ENCODE measurements at regions not wholly inside any gene's neighbourhood (a gene's known extent, or its start where the extent isn't known, plus 50 kb on each side); places are given as distances from the start of the nearest gene placed in this dataset.
"Not testable (repeated sequence)": the region's sequence is repeated elsewhere in the genome, so short reads cannot be mapped to it uniquely, and the experiment has no call there.

- not testable (repeated sequence) for H3K36me3 ChIP-seq (replicated peaks; ENCODE audit: insufficient read depth, low read length); H3K79me2 ChIP-seq (ENCODE audit: low read length); H3K4me3 ChIP-seq (ENCODE audit: low read length); H3K4me1 ChIP-seq (ENCODE audit: low read length); H3K9me2 ChIP-seq (replicated peaks; ENCODE audit: insufficient read depth, low read length); H3K9me3 ChIP-seq (replicated peaks; ENCODE audit: insufficient read depth, low read length); H3K27me3 ChIP-seq (replicated peaks; ENCODE audit: insufficient read depth, low read length); H3K27ac ChIP-seq (ENCODE audit: low read length); H3K9ac ChIP-seq (ENCODE audit: low read length); H4K20me1 ChIP-seq (ENCODE audit: insufficient read depth, low read length); H3K4me2 ChIP-seq (ENCODE audit: low read depth, low read length); H2AFZ ChIP-seq (ENCODE audit: low read length); H3F3A ChIP-seq (ENCODE audit: insufficient read depth, low read length); DNase-seq
Observed at GRCh38 chr16:46396131-46396882, 224.9 kb downstream of the SHCBP1 start.

GRCh38 chr16:46395391-46395921, 225.7 kb downstream of the SHCBP1 start:
- H3K79me2 ChIP-seq (ENCODE audit: low read length); H4K20me1 ChIP-seq (ENCODE audit: insufficient read depth, low read length); H2AFZ ChIP-seq (ENCODE audit: low read length); DNase-seq; H3F3A ChIP-seq (ENCODE audit: insufficient read depth, low read length); H3K4me3 ChIP-seq (ENCODE audit: low read length); H3K9ac ChIP-seq (ENCODE audit: low read length); H3K36me3 ChIP-seq (replicated peaks; ENCODE audit: insufficient read depth, low read length); H3K27me3 ChIP-seq (replicated peaks; ENCODE audit: insufficient read depth, low read length); H3K27ac ChIP-seq (ENCODE audit: low read length); H3K9me3 ChIP-seq (replicated peaks; ENCODE audit: insufficient read depth, low read length); H3K4me2 ChIP-seq (ENCODE audit: low read depth, low read length); H3K4me1 ChIP-seq (ENCODE audit: low read length); H3K9me2 ChIP-seq (replicated peaks; ENCODE audit: insufficient read depth, low read length): not testable (repeated sequence)

GRCh38 chr16:46394963-46395362, 226.2 kb downstream of the SHCBP1 start:
- not testable (repeated sequence) for H3K27ac ChIP-seq (ENCODE audit: low read length); H4K20me1 ChIP-seq (ENCODE audit: insufficient read depth, low read length); H3K9me2 ChIP-seq (replicated peaks; ENCODE audit: insufficient read depth, low read length); H3K4me2 ChIP-seq (ENCODE audit: low read depth, low read length); H3K79me2 ChIP-seq (ENCODE audit: low read length); H3K9me3 ChIP-seq (replicated peaks; ENCODE audit: insufficient read depth, low read length); H3K4me1 ChIP-seq (ENCODE audit: low read length); H3K9ac ChIP-seq (ENCODE audit: low read length); H3K27me3 ChIP-seq (replicated peaks; ENCODE audit: insufficient read depth, low read length); H3K36me3 ChIP-seq (replicated peaks; ENCODE audit: insufficient read depth, low read length); DNase-seq; H2AFZ ChIP-seq (ENCODE audit: low read length); H3F3A ChIP-seq (ENCODE audit: insufficient read depth, low read length); H3K4me3 ChIP-seq (ENCODE audit: low read length)

- H3K36me3 ChIP-seq (replicated peaks; ENCODE audit: insufficient read depth, low read length); H4K20me1 ChIP-seq (ENCODE audit: insufficient read depth, low read length); DNase-seq; H3K4me3 ChIP-seq (ENCODE audit: low read length); H3K4me2 ChIP-seq (ENCODE audit: low read depth, low read length); H3K9me2 ChIP-seq (replicated peaks; ENCODE audit: insufficient read depth, low read length); H3K4me1 ChIP-seq (ENCODE audit: low read length); H3K9me3 ChIP-seq (replicated peaks; ENCODE audit: insufficient read depth, low read length); H3K27ac ChIP-seq (ENCODE audit: low read length); H3K79me2 ChIP-seq (ENCODE audit: low read length); H3K9ac ChIP-seq (ENCODE audit: low read length); H2AFZ ChIP-seq (ENCODE audit: low read length); H3K27me3 ChIP-seq (replicated peaks; ENCODE audit: insufficient read depth, low read length); H3F3A ChIP-seq (ENCODE audit: insufficient read depth, low read length): not testable (repeated sequence)
Observed at GRCh38 chr16:46394149-46394548, 227.0 kb downstream of the SHCBP1 start.

GRCh38 chr16:46392930-46393722, 228.1 kb downstream of the SHCBP1 start:
- H3K4me1 ChIP-seq (ENCODE audit: low read length); H2AFZ ChIP-seq (ENCODE audit: low read length); H3K79me2 ChIP-seq (ENCODE audit: low read length); H4K20me1 ChIP-seq (ENCODE audit: insufficient read depth, low read length); H3K9me2 ChIP-seq (replicated peaks; ENCODE audit: insufficient read depth, low read length); H3K4me2 ChIP-seq (ENCODE audit: low read depth, low read length); H3K9ac ChIP-seq (ENCODE audit: low read length); H3K27ac ChIP-seq (ENCODE audit: low read length); H3K36me3 ChIP-seq (replicated peaks; ENCODE audit: insufficient read depth, low read length); H3K4me3 ChIP-seq (ENCODE audit: low read length); H3F3A ChIP-seq (ENCODE audit: insufficient read depth, low read length); H3K9me3 ChIP-seq (replicated peaks; ENCODE audit: insufficient read depth, low read length); H3K27me3 ChIP-seq (replicated peaks; ENCODE audit: insufficient read depth, low read length): not testable (repeated sequence)
- peak; percentile 33 for DNase-seq

DNA sequence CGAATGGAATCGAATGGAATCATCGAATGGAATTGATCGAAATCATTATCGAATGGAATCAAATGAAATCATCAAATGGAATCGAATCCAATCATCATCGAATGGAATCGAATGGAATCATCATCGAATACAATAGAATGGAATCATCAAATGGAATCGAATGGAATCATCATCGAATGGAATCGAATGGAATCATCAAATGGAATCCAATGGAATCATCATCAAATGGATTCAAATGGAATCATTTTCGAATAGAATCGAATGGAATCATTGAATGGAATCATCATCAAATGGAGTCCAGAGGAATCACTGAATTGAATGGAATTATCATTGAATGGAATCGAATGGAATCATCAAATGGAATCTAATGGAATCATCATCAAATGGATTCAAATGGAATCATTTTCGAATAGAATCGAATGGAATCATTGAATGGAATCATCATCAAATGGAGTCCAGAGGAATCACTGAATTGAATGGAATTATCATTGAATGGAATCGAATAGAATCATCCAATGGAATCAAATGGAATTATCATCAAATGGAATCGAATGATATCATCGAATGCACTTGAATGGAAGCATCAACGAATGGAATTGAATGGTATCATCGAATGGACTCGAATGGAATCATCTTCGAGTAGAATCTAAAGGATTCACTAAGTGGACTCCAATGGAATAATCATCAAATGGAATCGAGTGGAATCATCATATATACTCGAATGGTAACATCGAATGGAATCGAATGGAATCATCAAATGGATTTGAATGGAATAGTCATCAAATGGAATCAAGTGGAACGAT, 230.3 kb downstream of the SHCBP1 start:
- H3K79me2 ChIP-seq (ENCODE audit: low read length); H3K4me1 ChIP-seq (ENCODE audit: low read length); H3K27ac ChIP-seq (ENCODE audit: low read length); H3K4me3 ChIP-seq (ENCODE audit: low read length); H3K9ac ChIP-seq (ENCODE audit: low read length); H4K20me1 ChIP-seq (ENCODE audit: insufficient read depth, low read length); H3K27me3 ChIP-seq (replicated peaks; ENCODE audit: insufficient read depth, low read length); H3K36me3 ChIP-seq (replicated peaks; ENCODE audit: insufficient read depth, low read length); H2AFZ ChIP-seq (ENCODE audit: low read length); H3K4me2 ChIP-seq (ENCODE audit: low read depth, low read length); DNase-seq; H3F3A ChIP-seq (ENCODE audit: insufficient read depth, low read length); H3K9me2 ChIP-seq (replicated peaks; ENCODE audit: insufficient read depth, low read length); H3K9me3 ChIP-seq (replicated peaks; ENCODE audit: insufficient read depth, low read length): not testable (repeated sequence)

GRCh38 chr16:46389561-46390041, 231.6 kb downstream of the SHCBP1 start:
- H3K4me3 ChIP-seq (ENCODE audit: low read length), result not testable (repeated sequence)
- peak; percentile 90 for DNase-seq

More at GRCh38 chr16:46389561-46390041, 231.6 kb downstream of the SHCBP1 start:
- not testable (repeated sequence) for H3K36me3 ChIP-seq (replicated peaks; ENCODE audit: insufficient read depth, low read length); H3K9me2 ChIP-seq (replicated peaks; ENCODE audit: insufficient read depth, low read length); H3K4me1 ChIP-seq (ENCODE audit: low read length); H3K4me2 ChIP-seq (ENCODE audit: low read depth, low read length); H3K27ac ChIP-seq (ENCODE audit: low read length); H3F3A ChIP-seq (ENCODE audit: insufficient read depth, low read length); H3K27me3 ChIP-seq (replicated peaks; ENCODE audit: insufficient read depth, low read length); H3K9me3 ChIP-seq (replicated peaks; ENCODE audit: insufficient read depth, low read length); H2AFZ ChIP-seq (ENCODE audit: low read length); H3K79me2 ChIP-seq (ENCODE audit: low read length); H3K9ac ChIP-seq (ENCODE audit: low read length); H4K20me1 ChIP-seq (ENCODE audit: insufficient read depth, low read length)

Data from MM.1S (cell line).